Mesothelial cell of epicardium (in vitro differentiated cells): ENCODE measurements at regions not wholly inside any gene's neighbourhood (a gene's known extent, or its start where the extent isn't known, plus 50 kb on each side); places are given as distances from the start of the nearest gene placed in this dataset.
A peak's percentile ranks its signal among the peaks of the same experiment; 100 is the strongest.

Experiments
- DNase-seq, 2 experiments: peaks; one replicate each; pipeline ENCODE4 v3.0.0; 2021; ENCODE audit warnings: low spot score in 2 of 2; ENCODE audit not compliant: unreplicated experiment in 2 of 2
- H3K27ac Mint-ChIP-seq: 2 replicates; pipeline ENCODE4 v1.8.0; 2021; ENCODE audit warnings: mixed read lengths
- H3K27me3 Mint-ChIP-seq: 2 replicates; pipeline ENCODE4 v1.8.0; 2021; ENCODE audit warnings: low read depth, mixed read lengths
- H3K36me3 Mint-ChIP-seq: 2 replicates; pipeline ENCODE4 v1.8.0; 2021; ENCODE audit warnings: mixed read lengths
- H3K4me1 Mint-ChIP-seq: 2 replicates; pipeline ENCODE4 v1.8.0; 2021; ENCODE audit warnings: mixed read lengths
- H3K4me3 Mint-ChIP-seq: 2 replicates; pipeline ENCODE4 v1.8.0; 2021; ENCODE audit warnings: mild to moderate bottlenecking, moderate library complexity, mixed read lengths
- H3K9me3 Mint-ChIP-seq: 2 replicates; pipeline ENCODE4 v1.8.0; 2021; ENCODE audit warnings: mixed read lengths
- CTCF ChIP-seq: fragments of 200-600 bp; sonication (generic); IDR thresholded peaks from one replicate; pipeline ENCODE4 v1.5.0; 2021; ENCODE audit warnings: antibody characterized with exemption; ENCODE audit not compliant: unreplicated experiment

GRCh38 chr7:12945901-12946300 is 258.5 kb downstream of the ARL4A start:
- H3K27me3 Mint-ChIP-seq, result no peaks in the 10 kb centered on the region
- DNase-seq, result no peak
- no peak overlapping the region for H3K4me3 Mint-ChIP-seq
- no peaks in the 10 kb centered on the region for H3K36me3 Mint-ChIP-seq
- no peak overlapping the region for H3K27ac Mint-ChIP-seq
- no peak for TF ChIP-seq CTCF
- H3K4me1 Mint-ChIP-seq, result peaks cover 26% of the 10 kb centered on the region
- peaks cover 9% of the 10 kb centered on the region for H3K9me3 Mint-ChIP-seq

- no peak for TF ChIP-seq CTCF
- Mint-ChIP-seq H3K36me3 (no peaks in the 10 kb centered on the region), H3K27me3 (no peaks in the 10 kb centered on the region), H3K4me1 (peaks cover 20% of the 10 kb centered on the region), H3K4me3 (no peak overlapping the region), H3K27ac (no peak overlapping the region), H3K9me3 (peaks cover 8% of the 10 kb centered on the region)
- DNase-seq, result no peak
These were observed 260.0 kb downstream of the ARL4A start for GRCh38 chr7:12947465-12947864.

- H3K4me1 Mint-ChIP-seq, result peaks cover 23% of the 10 kb centered on the region
- DNase-seq, result no peak
- H3K36me3 Mint-ChIP-seq, result no peaks in the 10 kb centered on the region
- H3K27ac Mint-ChIP-seq, result peak overlapping the region; percentile 62
- no peak overlapping the region for H3K4me3 Mint-ChIP-seq
- H3K9me3 Mint-ChIP-seq, result peaks cover 8% of the 10 kb centered on the region
- no peaks in the 10 kb centered on the region for H3K27me3 Mint-ChIP-seq
- no peak for TF ChIP-seq CTCF
These were observed 261.9 kb downstream of the ARL4A start for GRCh38 chr7:12949060-12949931.

- H3K27ac Mint-ChIP-seq, result no peak overlapping the region
- no peaks in the 10 kb centered on the region for H3K36me3 Mint-ChIP-seq
- H3K27me3 Mint-ChIP-seq, result no peaks in the 10 kb centered on the region
- H3K9me3 Mint-ChIP-seq, result peaks cover 3% of the 10 kb centered on the region
- DNase-seq, result no peak
- TF ChIP-seq CTCF, result no peak
- peaks cover 30% of the 10 kb centered on the region for H3K4me1 Mint-ChIP-seq
- no peak overlapping the region for H3K4me3 Mint-ChIP-seq
These were observed 264.0 kb downstream of the ARL4A start for GRCh38 chr7:12951397-12951801.

- peaks cover 7% of the 10 kb centered on the region for H3K9me3 Mint-ChIP-seq
- peak overlapping the region; percentile 6 for H3K27ac Mint-ChIP-seq
- H3K27me3 Mint-ChIP-seq, result no peaks in the 10 kb centered on the region
- H3K4me3 Mint-ChIP-seq, result no peak overlapping the region
- TF ChIP-seq CTCF, result no peak
- peaks cover 30% of the 10 kb centered on the region for H3K4me1 Mint-ChIP-seq
- no peaks in the 10 kb centered on the region for H3K36me3 Mint-ChIP-seq
- DNase-seq, result no peak
These were observed 267.1 kb downstream of the ARL4A start for GRCh38 chr7:12954380-12955033.
